Esophagus muscularis mucosa (tissue), 4 donors: ENCODE measurements at regions not wholly inside any gene's neighbourhood (a gene's known extent, or its start where the extent isn't known, plus 50 kb on each side); places are given as distances from the start of the nearest gene placed in this dataset.

Source experiments
- EP300 ChIP-seq: sonication (generic); formaldehyde crosslinking; IDR thresholded peaks from one replicate; pipeline ENCODE4 v1.6.1; 2017; ENCODE audit warnings: antibody characterized with exemption
- POLR2A ChIP-seq: fragments of 450-650 bp; IDR thresholded peaks from one replicate; pipeline ENCODE4 v1.6.1; 2017; ENCODE audit warnings: antibody characterized with exemption, moderate library complexity, mild to moderate bottlenecking, low read depth
- TF ChIP-seq, protein P1 (sequence below), 3 experiments: fragments of 200-600 bp in 2 of 3; fragments of 450-650 bp in 1 of 3; sonication (generic) in 2 of 3; IDR thresholded peaks; one replicate each; pipeline ENCODE4 v1.5.1; 2017 to 2019; ENCODE audit warnings: antibody characterized with exemption in 3 of 3, mild to moderate bottlenecking in 2 of 3, moderate library complexity in 1 of 3

GRCh38 chr11:121892863-121893262 is 223.2 kb downstream of the BLID start:
- TF ChIP-seq, protein P1, sequence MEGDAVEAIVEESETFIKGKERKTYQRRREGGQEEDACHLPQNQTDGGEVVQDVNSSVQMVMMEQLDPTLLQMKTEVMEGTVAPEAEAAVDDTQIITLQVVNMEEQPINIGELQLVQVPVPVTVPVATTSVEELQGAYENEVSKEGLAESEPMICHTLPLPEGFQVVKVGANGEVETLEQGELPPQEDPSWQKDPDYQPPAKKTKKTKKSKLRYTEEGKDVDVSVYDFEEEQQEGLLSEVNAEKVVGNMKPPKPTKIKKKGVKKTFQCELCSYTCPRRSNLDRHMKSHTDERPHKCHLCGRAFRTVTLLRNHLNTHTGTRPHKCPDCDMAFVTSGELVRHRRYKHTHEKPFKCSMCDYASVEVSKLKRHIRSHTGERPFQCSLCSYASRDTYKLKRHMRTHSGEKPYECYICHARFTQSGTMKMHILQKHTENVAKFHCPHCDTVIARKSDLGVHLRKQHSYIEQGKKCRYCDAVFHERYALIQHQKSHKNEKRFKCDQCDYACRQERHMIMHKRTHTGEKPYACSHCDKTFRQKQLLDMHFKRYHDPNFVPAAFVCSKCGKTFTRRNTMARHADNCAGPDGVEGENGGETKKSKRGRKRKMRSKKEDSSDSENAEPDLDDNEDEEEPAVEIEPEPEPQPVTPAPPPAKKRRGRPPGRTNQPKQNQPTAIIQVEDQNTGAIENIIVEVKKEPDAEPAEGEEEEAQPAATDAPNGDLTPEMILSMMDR (IDR thresholded peaks at IDR 0.05): no peak
- TF ChIP-seq POLR2A: no peak
- no peak for TF ChIP-seq EP300
